ENCODE measurements at regions not wholly inside any gene's neighbourhood (a gene's known extent, or its start where the extent isn't known, plus 50 kb on each side); places are given as distances from the start of the nearest gene placed in this dataset.
A peak's percentile ranks its signal among the peaks of the same experiment; 100 is the strongest.

DNA sequence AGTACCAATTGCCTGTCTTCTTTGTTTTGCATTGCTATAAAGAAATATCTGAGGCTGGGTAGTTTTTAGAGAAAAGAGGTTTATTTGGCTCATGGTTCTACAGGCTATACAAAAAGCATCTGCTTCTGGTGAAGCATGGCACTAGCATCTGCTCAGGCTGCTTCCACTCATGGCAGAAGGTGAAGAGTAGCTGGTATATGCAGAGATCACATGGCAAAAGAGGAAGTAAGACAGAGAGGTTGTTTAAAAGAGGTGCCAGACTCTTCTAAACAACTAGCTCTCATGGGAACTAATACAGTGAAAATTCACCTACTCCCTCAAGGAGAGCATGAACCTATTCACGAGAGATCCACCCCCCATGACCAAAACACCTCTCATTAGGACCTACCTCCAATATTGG lies 56.7 kb upstream of the GUCA2B start:
- no peak for DNase-seq

DNA sequence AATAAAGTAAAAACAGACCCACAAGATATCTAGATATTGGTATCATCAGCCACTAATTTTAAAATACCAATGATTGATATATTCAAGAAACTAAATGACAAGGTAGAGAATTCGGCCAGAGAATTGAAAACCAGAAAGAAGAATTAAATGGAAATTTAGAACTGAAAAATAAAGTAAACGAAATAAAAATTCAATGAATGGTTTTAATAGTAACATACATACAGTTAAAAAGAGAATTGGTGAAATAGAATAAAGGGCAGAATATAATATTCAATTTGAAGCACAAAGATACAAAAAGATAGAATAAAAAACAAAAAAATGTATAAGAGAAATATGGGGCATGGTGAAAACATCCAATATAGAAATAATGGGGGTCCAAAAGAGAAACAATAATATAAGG lies 64.0 kb upstream of the GUCA2B start:
- DNase-seq = no peak

DNA sequence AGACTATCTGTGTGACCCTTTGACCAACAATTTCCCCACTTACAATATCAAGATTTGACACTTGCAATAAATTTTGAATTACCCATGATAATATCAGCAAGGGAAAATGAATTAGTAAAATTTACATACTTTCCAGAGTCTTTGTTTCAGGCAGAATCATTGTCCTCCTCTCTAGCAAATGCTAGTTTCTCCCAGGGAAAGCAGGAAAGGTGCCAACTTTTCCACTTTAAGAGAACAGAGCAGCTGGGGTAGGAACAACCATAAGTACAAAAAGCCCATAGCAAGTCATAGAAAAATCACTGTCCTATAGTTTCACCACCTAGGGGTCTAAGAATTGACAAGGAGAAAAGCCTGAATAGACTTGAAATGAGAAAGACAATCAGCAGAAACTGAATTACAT lies 67.1 kb upstream of the GUCA2B start:
- DNase-seq = no peak

DNA sequence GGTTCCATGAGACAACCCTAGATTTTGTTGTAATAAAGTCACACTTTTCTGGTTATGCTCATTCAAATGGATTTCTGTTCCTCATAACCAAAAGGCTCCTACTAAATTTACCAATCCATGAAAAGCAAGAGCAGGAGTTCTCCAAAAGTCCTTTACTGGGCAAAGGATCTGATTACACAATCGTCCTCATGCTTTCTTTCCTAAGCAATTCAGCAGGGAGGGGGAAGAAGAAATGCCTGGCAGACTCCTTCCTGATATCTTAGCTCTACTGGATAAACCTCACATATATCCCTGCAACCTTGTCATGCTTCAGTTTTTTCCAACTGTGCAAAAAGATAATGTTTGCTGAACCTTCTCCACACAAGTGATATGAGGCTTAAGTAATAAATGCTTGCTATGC lies 67.6 kb upstream of the GUCA2B start:
- DNase-seq = no peak

DNA sequence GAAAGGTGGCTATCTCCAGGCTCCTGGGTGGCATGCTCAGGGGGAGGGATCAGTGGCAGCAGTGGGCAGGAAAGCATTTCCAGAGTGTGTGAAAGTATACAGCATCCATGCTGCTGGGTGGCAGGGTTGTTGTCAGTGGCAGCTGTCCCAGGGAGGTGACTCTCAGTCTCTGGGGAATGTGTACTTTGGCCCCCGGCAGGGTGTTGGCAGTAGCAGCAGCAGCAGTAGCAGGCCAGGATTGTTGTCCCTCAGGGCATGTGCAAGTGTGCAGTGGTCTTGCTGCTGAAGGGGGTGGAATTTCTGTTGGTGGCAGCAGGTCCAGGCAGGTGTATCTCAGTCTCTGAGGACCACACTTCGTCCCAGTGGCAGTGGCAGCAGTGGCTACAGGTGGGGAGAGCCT lies 71.7 kb upstream of the GUCA2B start:
- no peak for DNase-seq

DNA sequence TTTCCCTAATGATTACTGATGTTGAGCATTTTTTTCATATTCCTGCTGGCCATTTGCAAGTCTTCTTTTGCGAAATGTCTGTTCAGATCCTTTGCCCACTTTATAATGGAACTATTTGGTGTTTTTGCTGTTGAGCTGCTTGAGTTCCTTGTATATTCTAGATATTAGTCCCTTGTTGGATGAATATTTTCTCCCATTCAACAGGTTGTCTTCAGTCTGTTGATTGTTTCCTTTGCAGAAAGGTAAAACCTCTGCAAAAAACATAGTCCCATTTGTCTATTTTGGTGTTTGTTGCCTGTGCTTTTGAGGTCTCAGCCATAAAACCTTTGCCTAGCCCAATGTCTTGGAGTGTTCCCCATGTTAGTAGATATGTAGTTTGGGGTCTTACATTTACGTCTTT lies 78.0 kb upstream of the GUCA2B start:
- DNase-seq = no peak

DNA sequence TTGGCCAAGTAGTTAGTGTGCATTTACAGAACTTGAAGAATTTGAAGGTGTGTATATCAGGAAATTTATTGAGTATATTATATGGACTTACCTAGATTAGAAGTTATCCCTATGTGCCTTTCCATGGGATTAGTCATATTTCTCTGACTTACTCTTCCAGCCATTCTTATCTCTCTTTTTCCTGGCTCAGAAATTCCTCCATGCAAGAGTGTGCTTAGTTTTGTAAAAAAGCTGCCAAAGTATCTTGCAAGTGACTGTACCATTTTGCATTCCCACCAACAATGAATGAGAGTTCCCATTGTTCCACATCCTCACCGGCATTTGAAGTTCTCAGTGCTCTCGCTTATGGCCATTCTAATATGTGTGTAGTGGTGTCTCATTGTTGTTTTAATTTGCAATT lies 82.2 kb upstream of the GUCA2B start:
- DNase-seq = no peak

DNA sequence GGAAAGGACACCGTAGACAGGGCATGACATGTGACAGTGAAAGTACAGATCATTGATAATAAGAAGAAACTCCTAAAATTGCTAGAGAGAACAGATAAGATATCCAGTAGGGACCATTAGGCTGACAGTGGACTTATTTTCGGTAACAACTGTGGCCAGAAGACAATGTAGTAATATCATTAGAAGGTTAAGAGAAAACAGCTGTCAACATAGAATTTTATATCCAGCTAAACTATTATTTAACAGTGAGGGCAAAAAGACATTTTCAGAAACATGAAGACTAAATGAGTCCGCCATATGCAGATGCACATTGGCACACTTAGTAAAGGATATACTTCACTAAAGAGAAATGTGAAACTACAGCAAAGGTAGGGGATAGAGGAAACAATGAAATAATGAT lies 95.4 kb upstream of the GUCA2B start:
- no peak for DNase-seq

DNA sequence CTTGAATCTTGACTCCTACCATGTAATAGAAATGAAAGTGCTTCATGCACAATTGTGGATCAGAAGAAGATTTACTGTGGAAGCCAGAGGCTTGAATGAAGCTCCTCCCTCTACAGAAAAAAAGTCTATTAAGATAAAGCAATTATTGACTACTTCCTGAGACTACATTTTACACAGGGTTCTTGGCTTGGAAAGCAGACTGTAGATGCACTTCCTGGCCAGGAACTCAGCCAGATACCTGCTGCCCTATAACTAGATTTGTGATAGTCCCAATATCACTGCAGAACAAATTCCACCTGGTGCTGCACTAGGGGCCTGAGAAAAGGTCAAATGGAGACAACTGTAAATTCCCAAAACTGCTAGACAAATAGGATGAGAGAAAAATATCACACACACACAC lies 96.8 kb upstream of the GUCA2B start:
- no peak for DNase-seq

DNA sequence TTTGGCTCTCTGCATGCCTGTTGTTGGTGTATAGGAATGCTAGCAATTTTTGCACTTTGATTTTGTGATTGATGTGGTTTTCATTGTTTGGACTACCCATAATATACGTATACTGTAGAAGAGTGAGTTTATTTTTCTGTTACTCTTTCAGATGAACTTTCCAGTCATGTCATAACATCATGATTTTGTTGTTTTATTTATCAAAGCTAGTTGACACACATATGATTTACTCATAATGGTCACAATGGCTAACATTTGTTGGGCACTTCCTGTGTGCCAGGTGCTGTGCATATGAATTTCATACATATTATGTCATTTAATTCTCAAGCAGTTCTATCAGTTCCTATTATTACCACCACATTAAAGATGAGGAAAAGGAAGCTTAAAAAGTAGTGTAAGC lies 98.1 kb upstream of the GUCA2B start:
- no peak for DNase-seq

DNA sequence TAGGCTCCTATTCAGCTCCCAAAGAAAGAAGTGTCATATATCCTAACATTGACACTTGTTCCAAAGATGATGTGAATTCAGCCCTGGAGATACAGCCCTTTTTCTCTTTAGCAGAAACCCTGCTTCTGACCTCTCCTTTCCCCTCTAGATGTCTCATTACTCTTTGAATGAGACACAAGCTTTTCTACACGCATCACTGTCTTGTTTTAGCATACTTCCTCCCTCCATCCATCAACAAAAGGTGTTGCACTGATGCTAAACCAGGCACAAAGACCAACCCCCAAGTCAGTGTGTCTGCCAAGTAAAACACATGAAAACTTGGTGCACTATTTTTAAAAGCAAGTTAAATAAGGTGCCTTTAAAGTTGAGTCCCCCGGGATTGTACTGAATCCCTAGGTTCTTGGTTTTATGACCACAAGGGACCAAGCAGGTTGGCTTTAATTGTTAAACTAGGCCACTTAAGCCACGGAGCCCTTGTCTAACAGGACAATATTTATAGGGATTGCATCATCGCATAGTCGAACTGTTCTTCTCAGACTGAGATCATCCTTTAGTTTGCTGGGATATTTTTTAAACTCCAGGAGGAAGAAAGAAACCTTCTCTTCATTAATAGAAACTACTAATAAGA lies 101.0 kb upstream of the GUCA2B start:
- DNase-seq = no peak

DNA sequence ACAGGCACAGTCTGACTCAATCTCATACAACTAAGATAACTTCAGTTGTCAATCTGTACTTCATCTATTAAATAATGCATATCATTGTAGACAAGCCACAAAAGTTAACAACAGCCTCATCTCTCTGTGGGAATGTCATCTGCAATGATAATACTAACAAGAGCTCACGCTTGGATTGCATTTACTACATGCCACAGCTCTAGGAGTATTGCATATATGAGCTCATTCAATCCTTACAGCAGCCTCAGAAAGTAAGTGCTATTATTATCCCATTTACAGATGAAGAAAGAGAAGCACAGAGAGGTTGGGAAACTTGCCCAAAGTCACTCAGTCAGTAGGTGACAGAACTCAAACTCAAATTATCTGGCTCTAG lies 105.7 kb upstream of the GUCA2B start:
- no peak for DNase-seq

DNA sequence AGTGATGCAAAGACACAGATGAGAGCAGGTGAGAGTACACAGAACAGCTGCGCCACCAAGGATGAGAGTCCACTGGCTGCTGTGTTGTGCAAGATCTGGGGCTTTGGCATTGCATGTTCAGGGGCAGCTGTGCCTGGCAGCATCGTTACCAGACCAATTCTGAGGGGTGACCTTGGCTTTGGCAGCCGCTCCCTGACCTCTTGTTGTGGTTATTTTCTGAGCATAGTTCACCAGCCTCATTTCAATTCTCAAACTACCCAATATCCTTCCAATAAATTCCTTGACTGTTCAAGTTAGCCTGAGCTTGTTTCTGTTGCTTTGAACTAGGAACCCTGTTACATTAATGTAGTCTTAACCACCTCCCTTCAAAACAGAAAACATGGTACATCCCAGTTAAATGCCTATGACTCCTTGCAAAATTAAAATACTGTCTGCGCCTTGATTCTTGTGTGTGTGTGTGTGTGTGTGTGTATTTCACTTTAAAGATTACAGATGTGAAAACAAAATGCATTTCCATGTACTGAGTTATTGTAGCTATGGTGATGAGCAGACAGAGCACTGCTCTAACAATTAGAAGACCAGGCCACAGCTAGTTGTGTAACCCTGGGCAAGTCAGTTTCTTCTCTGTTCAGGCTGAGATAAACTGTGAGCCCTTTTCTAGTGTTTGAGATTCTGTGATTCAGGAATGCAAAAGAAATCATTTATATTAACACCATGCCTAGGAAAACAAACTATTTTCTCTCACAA lies 106.3 kb upstream of the GUCA2B start:
- peak; percentile 56 for DNase-seq

DNA sequence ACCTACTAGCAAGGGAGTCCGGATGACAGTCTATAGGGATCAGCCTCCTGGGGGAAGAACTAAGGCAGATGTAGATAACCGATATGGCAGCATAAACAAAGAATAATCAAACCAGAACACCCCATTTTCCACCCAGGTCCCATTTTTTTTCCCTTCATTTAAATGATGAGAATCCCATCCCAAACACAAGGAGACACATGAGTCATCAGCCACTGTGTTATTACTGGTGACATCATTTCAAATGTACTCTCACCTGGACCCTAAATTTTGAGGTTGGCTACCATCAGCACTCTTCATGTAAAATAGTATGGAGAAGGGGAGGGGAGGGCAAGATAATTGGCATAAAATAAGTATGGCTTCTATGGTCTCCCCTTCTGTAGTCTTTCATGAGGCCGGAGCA lies 108.9 kb upstream of the GUCA2B start:
- no peak for DNase-seq

DNA sequence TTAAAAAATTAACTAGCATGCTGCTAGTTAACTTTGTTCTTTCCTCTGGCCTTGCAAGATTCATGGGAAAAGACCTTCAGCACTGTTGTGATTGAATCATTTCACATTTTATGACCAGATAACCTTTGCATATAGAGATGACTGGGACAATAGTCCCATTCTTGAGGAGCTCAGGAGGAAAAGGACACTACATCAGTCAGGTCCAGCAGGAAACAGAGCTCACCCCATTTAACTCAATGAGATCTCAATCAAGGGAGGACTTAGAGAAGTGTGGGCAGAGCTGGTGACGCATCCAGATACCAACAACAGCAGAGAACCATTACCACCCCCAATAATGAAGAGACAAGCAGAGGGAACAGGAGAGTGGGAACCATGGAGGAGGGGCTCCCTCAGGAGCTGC lies 109.4 kb upstream of the GUCA2B start:
- DNase-seq = no peak

DNA sequence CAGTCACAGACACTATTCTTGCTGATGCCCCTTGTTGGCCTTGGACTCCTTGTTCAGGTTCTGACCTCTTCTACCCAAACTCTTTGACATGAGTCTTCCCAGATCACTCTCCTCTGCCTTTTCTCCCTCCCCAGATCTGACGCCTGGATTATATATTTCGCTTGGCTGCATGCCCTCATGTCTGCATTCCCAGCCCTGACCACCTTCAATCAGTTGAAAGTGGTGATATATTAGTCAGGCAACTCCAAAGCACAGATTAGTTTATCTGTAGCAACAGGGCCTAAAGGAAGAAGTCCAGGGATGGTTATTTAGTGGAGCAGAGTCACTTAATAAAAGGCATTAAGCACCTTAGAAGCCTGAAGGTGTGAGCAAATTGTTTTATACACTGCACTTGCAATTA lies 110.0 kb upstream of the GUCA2B start:
- DNase-seq = no peak

DNA sequence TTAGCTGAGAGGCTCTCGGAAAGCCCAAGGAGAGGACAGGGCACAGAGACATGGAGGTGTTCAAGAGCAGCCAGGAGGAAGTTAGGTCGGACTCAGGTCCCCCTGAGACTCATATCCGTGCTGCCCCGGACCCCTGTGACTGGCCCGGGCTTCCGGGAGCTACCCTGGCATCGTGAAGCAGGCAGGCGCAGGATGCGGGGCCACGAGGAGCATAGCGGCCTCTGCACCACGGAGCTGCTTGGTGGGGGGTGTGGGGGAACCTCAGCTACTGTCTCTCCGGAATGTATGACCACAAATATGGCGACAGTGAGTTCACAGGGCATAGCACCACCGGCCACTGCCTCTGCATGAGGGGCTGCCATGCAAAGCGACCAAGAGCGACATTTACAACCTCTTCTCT lies 112.2 kb upstream of the GUCA2B start:
- DNase-seq = no peak

DNA sequence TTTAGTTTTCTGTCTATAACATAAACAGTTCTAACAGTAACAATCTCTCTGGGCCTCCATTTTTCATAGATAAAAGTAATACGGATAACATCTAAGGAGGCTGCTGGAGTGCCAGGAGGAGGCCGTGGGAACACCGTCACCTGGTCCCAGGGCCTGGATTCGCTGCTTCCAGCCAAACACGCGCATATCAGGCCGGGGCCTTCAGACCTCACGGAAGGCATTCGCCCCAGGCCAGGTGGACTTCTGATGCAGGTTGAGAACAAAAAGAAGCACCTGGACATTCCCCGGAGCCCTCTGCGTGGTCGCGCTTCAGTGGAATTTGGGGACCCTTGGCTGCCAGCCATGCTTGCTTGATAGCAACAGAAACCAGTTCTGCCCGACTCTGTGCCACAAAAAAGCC lies 113.1 kb upstream of the GUCA2B start:
- no peak for DNase-seq

DNA sequence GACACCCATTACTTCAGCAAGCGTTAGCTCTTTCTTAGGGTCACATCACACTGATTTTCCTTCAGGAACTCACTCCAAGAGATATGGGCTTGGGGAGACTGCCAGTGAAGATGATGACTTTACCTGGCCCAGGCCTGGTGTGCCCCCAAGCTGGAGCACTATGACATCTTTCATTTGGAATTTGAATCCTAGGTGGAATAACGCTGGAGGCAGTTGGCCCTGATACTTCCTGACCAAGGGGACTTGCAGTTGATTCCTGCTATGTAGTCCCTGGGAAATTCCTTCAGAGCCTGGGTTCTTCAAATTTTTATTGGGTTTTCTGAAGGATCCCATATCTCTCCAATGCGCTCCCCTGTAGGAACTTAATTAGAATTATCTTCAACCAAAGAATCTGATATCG lies 114.9 kb upstream of the GUCA2B start:
- no peak for DNase-seq

DNA sequence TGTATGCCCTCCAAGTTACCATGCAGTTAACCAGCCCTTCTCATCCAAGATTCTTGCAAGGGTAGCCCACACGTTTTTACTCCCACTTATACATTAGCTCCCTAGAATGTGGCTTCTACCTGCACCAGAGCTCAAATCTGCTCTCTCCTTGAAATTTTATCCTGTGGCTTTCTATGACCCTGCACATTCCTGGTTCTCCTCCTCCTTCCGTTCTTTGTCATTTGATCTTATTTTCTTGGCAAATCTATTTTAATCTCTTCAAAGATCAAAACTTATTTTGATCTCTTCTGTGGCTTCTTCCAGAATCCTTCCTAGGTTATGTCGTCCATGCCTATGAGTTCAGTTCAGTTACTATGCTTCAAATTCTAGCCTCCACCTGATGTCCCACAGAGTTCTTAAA lies 115.6 kb upstream of the GUCA2B start:
- DNase-seq = no peak

DNA sequence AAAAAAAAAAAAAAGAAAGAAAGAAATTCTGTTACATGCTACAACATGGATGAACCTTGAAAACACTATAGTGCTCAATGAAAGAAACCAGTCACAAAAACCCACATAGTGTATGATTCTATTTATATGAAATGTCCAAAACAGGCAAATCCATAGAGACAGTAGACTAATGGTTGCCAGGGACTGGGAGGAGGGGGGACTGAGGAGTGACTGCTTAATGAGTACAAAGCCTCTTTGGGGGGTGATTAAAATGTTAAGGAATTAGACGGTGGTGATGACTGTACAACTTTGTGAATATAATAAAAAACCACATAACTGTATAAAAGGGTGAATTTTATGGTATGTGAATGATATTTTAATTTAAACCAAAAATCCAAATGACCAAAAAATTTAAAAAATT lies 116.0 kb upstream of the GUCA2B start:
- DNase-seq = no peak

DNA sequence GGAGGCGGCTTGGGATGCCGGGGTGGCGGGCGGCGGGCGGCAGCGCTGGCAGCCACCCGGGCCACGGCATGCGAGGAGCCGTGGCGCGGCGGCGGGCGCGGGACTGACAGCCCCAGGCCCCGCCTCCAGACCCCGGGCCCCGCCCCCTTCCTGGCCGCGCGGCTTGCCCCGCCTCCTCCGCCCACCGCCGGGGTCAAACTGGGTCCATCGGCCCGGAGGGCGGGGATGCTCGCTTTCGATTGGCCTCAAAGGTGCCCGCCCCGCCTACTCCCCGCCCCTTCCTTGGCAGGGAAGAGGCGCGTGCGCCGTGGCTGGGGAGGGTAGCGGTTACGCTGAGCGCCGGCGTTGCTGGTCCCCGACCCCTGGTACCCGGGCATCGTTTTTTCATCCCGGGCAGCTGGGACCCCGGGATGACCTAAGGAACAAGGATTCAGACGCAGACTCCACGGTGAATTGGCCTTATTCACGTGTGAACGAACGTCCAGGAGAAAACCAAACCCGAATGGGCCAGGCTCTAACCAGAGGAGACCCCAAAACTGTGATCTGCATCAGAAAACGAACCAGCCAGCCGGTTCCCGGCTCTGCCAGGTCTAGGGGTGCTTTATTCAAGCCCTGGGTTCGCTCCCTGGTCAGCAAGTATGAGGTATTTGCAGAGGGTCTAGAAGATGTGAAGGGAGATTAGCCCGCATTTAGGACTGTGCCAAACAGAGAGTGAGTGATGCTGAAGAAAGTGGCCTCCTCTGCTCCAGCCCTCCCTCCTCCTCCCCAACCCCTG lies 117.2 kb upstream of the GUCA2B start:
- DNase-seq = peak; percentile 98

DNA sequence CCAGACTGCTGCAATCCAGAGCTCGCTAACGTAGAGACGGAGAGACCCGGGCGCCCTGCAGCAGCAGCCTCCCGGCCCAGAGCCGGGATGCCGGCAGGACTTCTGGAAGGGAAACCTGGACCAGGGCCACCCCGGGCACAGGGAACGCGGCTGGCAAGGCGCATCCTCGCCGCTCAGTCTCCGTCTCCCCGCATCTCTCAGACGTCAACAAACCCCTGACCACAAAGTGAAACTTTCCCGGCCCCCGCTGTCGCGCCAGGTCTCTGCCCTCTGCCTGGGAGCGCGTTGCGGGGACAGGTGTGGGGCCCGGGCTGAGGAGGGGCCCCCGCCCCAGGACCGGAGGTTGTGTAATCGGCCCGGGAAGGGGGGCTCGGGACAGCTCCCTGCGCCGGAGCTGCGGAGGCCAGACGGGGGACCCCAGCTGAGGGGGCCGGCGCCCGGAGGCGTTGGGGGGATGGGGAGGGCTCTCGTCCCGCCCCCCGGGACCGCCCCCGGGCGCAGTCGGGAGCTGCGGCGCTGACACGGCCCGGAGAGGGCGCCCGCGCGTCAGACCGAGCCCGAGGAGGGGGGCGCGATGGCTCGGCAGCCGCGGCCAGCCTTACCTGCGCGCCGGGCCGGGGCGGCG lies 116.6 kb upstream of the HIVEP3 start:
- DNase-seq = peak; percentile 86

DNA sequence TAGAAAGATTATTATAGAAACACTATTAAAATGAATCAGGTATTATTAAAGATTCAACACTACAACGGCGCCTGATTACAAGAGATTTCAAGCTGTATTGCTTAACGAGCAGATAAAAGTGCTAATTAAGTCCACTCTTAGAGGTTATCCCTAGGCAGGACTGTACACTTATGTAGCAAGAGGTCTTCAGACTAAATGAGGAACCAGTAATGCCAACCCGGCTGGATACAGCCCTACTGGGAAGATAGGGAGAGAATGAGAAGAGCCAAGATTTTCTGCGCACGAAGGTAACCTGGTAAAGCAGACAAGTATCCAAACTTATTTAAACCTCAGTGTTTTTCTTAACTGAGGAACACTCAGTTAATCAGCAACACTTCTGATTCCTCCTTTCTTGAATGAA lies 115.7 kb upstream of the HIVEP3 start:
- DNase-seq = no peak

All from eye (tissue), 1 donor.